C4-2B (cell line): ENCODE measurements at regions not wholly inside any gene's neighbourhood (a gene's known extent, or its start where the extent isn't known, plus 50 kb on each side); places are given as distances from the start of the nearest gene placed in this dataset.

Source experiments
- H3K27ac ChIP-seq: fragments of 450-650 bp; 2 replicates; pipeline ENCODE4 v1.5.1; 2017
- ZFX ChIP-seq: fragments of 450-650 bp; IDR thresholded peaks from 2 replicates; pipeline ENCODE4 v1.6.1; 2017
- TF ChIP-seq, protein P1 (sequence below): fragments of 450-650 bp; conservative IDR thresholded peaks from 2 replicates; pipeline ENCODE4 v1.5.1; 2017; ENCODE audit warnings: mild to moderate bottlenecking

DNA sequence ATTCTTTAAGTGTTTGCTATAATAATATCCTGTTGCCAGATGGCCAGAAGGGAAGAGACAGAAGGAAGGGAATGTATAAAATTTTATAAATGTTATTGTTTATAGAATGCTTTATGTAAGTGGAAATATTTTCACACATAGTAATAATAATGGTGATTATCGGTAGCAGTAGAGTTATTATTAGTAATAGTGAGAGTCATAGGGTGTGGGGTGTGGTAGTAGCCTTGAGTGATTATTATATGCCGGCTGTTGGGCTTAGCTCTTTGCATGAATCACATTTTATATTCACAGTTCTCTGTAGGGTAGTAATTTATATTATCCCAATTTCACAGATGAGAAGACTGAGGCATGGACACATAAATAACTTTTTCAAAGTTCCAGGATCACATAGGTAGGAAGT lies 391.4 kb downstream of the C12orf75 start:
- TF ChIP-seq, protein P1, sequence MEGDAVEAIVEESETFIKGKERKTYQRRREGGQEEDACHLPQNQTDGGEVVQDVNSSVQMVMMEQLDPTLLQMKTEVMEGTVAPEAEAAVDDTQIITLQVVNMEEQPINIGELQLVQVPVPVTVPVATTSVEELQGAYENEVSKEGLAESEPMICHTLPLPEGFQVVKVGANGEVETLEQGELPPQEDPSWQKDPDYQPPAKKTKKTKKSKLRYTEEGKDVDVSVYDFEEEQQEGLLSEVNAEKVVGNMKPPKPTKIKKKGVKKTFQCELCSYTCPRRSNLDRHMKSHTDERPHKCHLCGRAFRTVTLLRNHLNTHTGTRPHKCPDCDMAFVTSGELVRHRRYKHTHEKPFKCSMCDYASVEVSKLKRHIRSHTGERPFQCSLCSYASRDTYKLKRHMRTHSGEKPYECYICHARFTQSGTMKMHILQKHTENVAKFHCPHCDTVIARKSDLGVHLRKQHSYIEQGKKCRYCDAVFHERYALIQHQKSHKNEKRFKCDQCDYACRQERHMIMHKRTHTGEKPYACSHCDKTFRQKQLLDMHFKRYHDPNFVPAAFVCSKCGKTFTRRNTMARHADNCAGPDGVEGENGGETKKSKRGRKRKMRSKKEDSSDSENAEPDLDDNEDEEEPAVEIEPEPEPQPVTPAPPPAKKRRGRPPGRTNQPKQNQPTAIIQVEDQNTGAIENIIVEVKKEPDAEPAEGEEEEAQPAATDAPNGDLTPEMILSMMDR, result no peak
- no peak for TF ChIP-seq ZFX

DNA sequence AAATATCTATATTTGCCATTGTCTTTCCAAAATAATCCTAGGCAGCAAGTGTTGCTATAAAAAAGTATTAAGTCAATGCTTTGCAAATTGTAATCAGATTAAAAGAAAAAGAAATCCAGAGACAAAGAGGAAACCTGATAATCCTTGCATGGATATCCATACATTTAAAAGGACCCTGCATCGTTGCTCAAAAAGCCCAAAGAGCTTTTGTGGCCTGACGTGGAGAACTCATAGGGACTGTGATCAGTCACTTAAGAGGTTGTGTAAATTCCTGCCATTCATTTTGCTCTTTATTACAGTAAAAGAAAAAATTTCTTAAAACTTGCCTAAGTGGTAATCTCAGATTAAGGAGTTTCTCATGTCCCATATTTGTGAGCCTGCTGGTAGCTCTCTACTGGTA lies 392.6 kb downstream of the C12orf75 start:
- no peak for TF ChIP-seq ZFX
- TF ChIP-seq, protein P1, result no peak

More for the DNA sequence above, 391.4 kb downstream of the C12orf75 start:
- H3K27ac ChIP-seq, result no peak overlapping the region

GRCh38 chr12:105723494-105723893 lies 393.0 kb downstream of the C12orf75 start:
- TF ChIP-seq, protein P1, result no peak
- TF ChIP-seq ZFX, result no peak
- no peak overlapping the region for H3K27ac ChIP-seq

More for the DNA sequence above, 392.6 kb downstream of the C12orf75 start:
- no peak overlapping the region for H3K27ac ChIP-seq

DNA sequence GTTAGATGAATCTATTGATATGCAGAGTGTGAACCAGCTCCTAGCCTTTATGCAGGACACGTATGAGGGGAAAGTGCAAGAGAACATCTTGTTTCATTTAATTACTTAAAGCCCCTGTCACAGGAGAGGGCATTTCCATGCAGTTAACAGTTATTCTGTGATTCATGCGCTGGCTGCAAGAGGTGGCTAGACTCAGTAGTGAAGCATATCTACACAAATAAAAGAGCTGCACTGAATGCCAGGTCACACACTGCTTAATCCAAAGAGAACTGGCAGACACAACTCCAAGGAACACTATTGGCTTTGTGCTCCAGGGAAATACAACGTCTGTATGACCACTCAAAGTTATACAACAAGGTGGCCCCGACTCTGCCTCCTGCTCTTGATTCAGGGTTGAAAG lies 394.1 kb downstream of the C12orf75 start:
- TF ChIP-seq, protein P1, result no peak
- TF ChIP-seq ZFX, result no peak
- H3K27ac ChIP-seq, result no peak overlapping the region

- TF ChIP-seq, protein P1, result no peak
- no peak for TF ChIP-seq ZFX
- H3K27ac ChIP-seq, result no peak overlapping the region
These were observed 394.6 kb downstream of the C12orf75 start for GRCh38 chr12:105725054-105725453.

- TF ChIP-seq ZFX, result no peak
- H3K27ac ChIP-seq, result no peak overlapping the region
These were observed 398.8 kb downstream of the C12orf75 start for GRCh38 chr12:105729181-105729771.

DNA sequence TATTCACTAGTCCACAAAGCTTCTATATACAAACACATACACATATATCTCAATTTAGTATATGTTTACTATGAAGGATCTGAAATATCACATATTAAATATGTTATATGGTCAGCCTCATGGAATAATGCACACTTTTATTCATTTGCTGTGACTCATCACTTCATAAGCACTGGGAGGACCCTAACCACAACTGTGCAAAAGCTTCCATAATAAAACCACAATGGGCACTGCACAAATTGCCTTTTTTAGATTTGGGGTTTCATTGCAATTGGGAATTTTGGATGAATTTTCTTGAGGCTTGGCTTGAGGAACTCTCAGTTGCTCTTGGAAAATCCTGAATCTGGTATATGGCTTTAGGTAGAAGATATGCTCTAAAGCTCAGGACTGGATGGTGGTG lies 399.4 kb downstream of the C12orf75 start:
- TF ChIP-seq, protein P1, result no peak
- no peak overlapping the region for H3K27ac ChIP-seq

- no peak overlapping the region for H3K27ac ChIP-seq
- TF ChIP-seq, protein P1, result no peak
- no peak for TF ChIP-seq ZFX
These were observed 403.1 kb downstream of the C12orf75 start for GRCh38 chr12:105733579-105733978.
